KOPT-K1 (cell line): ENCODE measurements at regions not wholly inside any gene's neighbourhood (a gene's known extent, or its start where the extent isn't known, plus 50 kb on each side); places are given as distances from the start of the nearest gene placed in this dataset.
A peak's percentile ranks its signal among the peaks of the same experiment; 100 is the strongest.

Experiments used
- H3K27ac ChIP-seq: fragments of 200-600 bp; sonication (generic); 2 replicates; pipeline ENCODE4 v1.5.1; 2016; ENCODE audit warnings: antibody characterized with exemption, mild to moderate bottlenecking, low read depth, low read length; ENCODE audit not compliant: poor library complexity, severe bottlenecking
- H3K36me3 ChIP-seq: fragments of 200-600 bp; sonication (generic); 2 replicates; pipeline ENCODE4 v1.5.1; 2017; ENCODE audit warnings: antibody characterized with exemption, mild to moderate bottlenecking, low read length, moderate library complexity; ENCODE audit not compliant: insufficient read depth
- H3K9me3 ChIP-seq: fragments of 200-600 bp; sonication (generic); 2 replicates; pipeline ENCODE4 v1.5.1; 2017; ENCODE audit warnings: antibody characterized with exemption, low read length, mild to moderate bottlenecking; ENCODE audit not compliant: insufficient read depth, poor library complexity, severe bottlenecking

GRCh38 chr3:13159890-13160289, 86.7 kb upstream of the IQSEC1 start:
- Histone ChIP-seq H3K36me3 (no peaks in the 10 kb centered on the region), H3K27ac (no peak overlapping the region), H3K9me3 (peaks cover 17% of the 10 kb centered on the region)

- Histone ChIP-seq H3K36me3 (no peaks in the 10 kb centered on the region), H3K27ac (no peak overlapping the region), H3K9me3 (peaks cover 26% of the 10 kb centered on the region)
Observed at GRCh38 chr3:13158871-13159270, 85.6 kb upstream of the IQSEC1 start.

- H3K27ac ChIP-seq: no peak overlapping the region
- no peaks in the 10 kb centered on the region for H3K36me3 ChIP-seq
- peaks cover 29% of the 10 kb centered on the region for H3K9me3 ChIP-seq
Observed at GRCh38 chr3:13158408-13158807, 85.2 kb upstream of the IQSEC1 start.

GRCh38 chr3:13157986-13158385, 84.8 kb upstream of the IQSEC1 start:
- peaks cover 29% of the 10 kb centered on the region for H3K9me3 ChIP-seq
- no peak overlapping the region for H3K27ac ChIP-seq
- H3K36me3 ChIP-seq: no peaks in the 10 kb centered on the region

GRCh38 chr3:13152826-13153710, 79.8 kb upstream of the IQSEC1 start:
- H3K27ac ChIP-seq: no peak overlapping the region
- H3K36me3 ChIP-seq: no peaks in the 10 kb centered on the region
- H3K9me3 ChIP-seq: peaks cover 29% of the 10 kb centered on the region

- Histone ChIP-seq H3K36me3 (no peaks in the 10 kb centered on the region), H3K27ac (no peak overlapping the region), H3K9me3 (peaks cover 18% of the 10 kb centered on the region)
Observed at GRCh38 chr3:13150624-13151023, 77.4 kb upstream of the IQSEC1 start.

GRCh38 chr3:13149330-13150108, 76.3 kb upstream of the IQSEC1 start:
- peaks cover 8% of the 10 kb centered on the region for H3K9me3 ChIP-seq
- peak overlapping the region; percentile 31 for H3K27ac ChIP-seq
- no peaks in the 10 kb centered on the region for H3K36me3 ChIP-seq

GRCh38 chr3:13148561-13149329, 75.5 kb upstream of the IQSEC1 start:
- Histone ChIP-seq H3K9me3 (peaks cover 2% of the 10 kb centered on the region), H3K36me3 (no peaks in the 10 kb centered on the region), H3K27ac (no peak overlapping the region)

- Histone ChIP-seq H3K36me3 (no peaks in the 10 kb centered on the region), H3K9me3 (no peaks in the 10 kb centered on the region), H3K27ac (no peak overlapping the region)
Observed at GRCh38 chr3:13148126-13148525, 74.9 kb upstream of the IQSEC1 start.

GRCh38 chr3:13147344-13147743, 74.1 kb upstream of the IQSEC1 start:
- no peaks in the 10 kb centered on the region for H3K9me3 ChIP-seq
- H3K27ac ChIP-seq: no peak overlapping the region
- H3K36me3 ChIP-seq: no peaks in the 10 kb centered on the region

GRCh38 chr3:13146643-13147143, 73.5 kb upstream of the IQSEC1 start:
- Histone ChIP-seq H3K27ac (no peak overlapping the region), H3K36me3 (no peaks in the 10 kb centered on the region), H3K9me3 (no peaks in the 10 kb centered on the region)

- no peaks in the 10 kb centered on the region for H3K36me3 ChIP-seq
Observed at GRCh38 chr3:13145826-13146642, 72.8 kb upstream of the IQSEC1 start.

GRCh38 chr3:13145131-13145825, 72.0 kb upstream of the IQSEC1 start:
- Histone ChIP-seq H3K36me3 (no peaks in the 10 kb centered on the region), H3K9me3 (no peaks in the 10 kb centered on the region), H3K27ac (no peak overlapping the region)

More at GRCh38 chr3:13145826-13146642, 72.8 kb upstream of the IQSEC1 start:
- H3K27ac ChIP-seq: no peak overlapping the region
- no peaks in the 10 kb centered on the region for H3K9me3 ChIP-seq
